ENCODE measurements at regions not wholly inside any gene's neighbourhood (a gene's known extent, or its start where the extent isn't known, plus 50 kb on each side); places are given as distances from the start of the nearest gene placed in this dataset.

GRCh38 chr2:42862669-42863185 lies 70.3 kb upstream of the HAAO start:
- Histone ChIP-seq H2AFZ (ENCODE audit: low read length) (no peak overlapping the region), H2BK15ac (ENCODE audit: low read length) (peak overlapping the region; percentile 2), H3K9me3 (replicated peaks in 1 of 2; ENCODE audit: control insufficient read depth in 2 of 2, insufficient read depth in 1 of 2, low read depth in 1 of 2, low read length in 2 of 2) (peaks cover 0 to 3% of the 10 kb centered on the region in 2 donors), H2BK5ac (ENCODE audit: low read length) (no peak overlapping the region), H3K18ac (ENCODE audit: low read length) (peak overlapping the region; percentile 16), H3K14ac (ENCODE audit: low read length) (no peak overlapping the region), H3K4me2 (ENCODE audit: insufficient read depth, low read length, poor library complexity, severe bottlenecking) (no peak overlapping the region), H3K4me1 (ENCODE audit: control insufficient read depth in 2 of 2, insufficient read depth in 1 of 2, low read depth in 1 of 2, low read length in 2 of 2) (no peaks in the 10 kb centered on the region), H3K27me3 (ENCODE audit: control insufficient read depth in 3 of 3, insufficient read depth in 3 of 3, low read depth in 1 of 3, low read length in 3 of 3) (no peaks in the 10 kb centered on the region), H3K79me1 (ENCODE audit: low read depth, low read length) (no peaks in the 10 kb centered on the region), H2AK5ac (ENCODE audit: low read depth, low read length) (no peak overlapping the region), H3K4ac (ENCODE audit: low read length) (no peak overlapping the region), H2BK120ac (ENCODE audit: low read depth, low read length) (no peak overlapping the region), H4K91ac (ENCODE audit: low read depth, low read length, poor library complexity) (no peak overlapping the region), H3K9ac (ENCODE audit: low read depth, low read length, poor library complexity) (no peak overlapping the region), H3K36me3 (replicated peaks in 1 of 2; ENCODE audit: control insufficient read depth in 2 of 2, insufficient read depth in 2 of 2, low read length in 2 of 2) (no peaks in the 10 kb centered on the region), H3K4me3 (ENCODE audit: low read length in 2 of 2) (no peak overlapping the region), H2BK12ac (ENCODE audit: low read length) (no peak overlapping the region), H3K27ac (replicated peaks; ENCODE audit: low read length) (no peak overlapping the region), H3K23ac (ENCODE audit: low read depth, low read length, poor library complexity) (no peak overlapping the region), H4K8ac (ENCODE audit: low read depth, low read length) (no peak overlapping the region)
- no CpG with 5 or more reads among the region's 12 CpGs for WGBS, 2 donors (ENCODE audit: extremely low coverage in 2 of 2, insufficient read length in 2 of 2, insufficient replicate concordance in 1 of 2)
- no peak for DNase-seq (ENCODE audit: low spot score)

DNA sequence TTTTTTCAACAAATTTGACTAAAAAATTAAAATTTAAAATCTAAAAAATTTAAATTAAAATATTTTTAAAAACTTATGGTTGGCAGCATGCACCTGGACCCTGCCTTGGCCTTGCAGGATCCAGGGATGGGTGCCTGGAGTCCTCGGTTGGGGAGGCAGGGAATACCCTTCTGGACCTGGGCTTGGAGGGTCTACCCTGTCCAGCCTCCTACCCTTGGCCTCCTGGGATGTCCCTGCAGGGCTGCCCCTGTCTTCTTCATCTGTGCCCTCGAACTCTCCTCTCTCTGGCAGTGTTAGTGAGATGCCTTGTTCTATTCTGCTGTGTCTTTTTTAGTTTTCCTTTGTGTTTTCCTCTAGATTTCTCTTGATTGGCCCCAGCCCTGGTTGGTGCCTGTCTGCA lies 68.9 kb upstream of the HAAO start:
- DNase-seq (ENCODE audit: low spot score) = no peak
- Histone ChIP-seq H2BK15ac (ENCODE audit: low read length) (peak overlapping the region; percentile 23), H3K18ac (ENCODE audit: low read length) (no peak overlapping the region), H4K8ac (ENCODE audit: low read depth, low read length) (no peak overlapping the region), H2BK5ac (ENCODE audit: low read length) (peak overlapping the region; percentile 16), H3K14ac (ENCODE audit: low read length) (no peak overlapping the region), H2AFZ (ENCODE audit: low read length) (no peak overlapping the region), H2BK12ac (ENCODE audit: low read length) (peak overlapping the region; percentile 1), H2AK5ac (ENCODE audit: low read depth, low read length) (peak overlapping the region; percentile 45), H3K9me3 (replicated peaks in 1 of 2; ENCODE audit: control insufficient read depth in 2 of 2, insufficient read depth in 1 of 2, low read depth in 1 of 2, low read length in 2 of 2) (peaks cover 0 to 2% of the 10 kb centered on the region in 2 donors), H3K79me1 (ENCODE audit: low read depth, low read length) (no peaks in the 10 kb centered on the region), H3K4me1 (ENCODE audit: control insufficient read depth in 2 of 2, insufficient read depth in 1 of 2, low read depth in 1 of 2, low read length in 2 of 2) (no peaks in the 10 kb centered on the region), H3K36me3 (replicated peaks in 1 of 2; ENCODE audit: control insufficient read depth in 2 of 2, insufficient read depth in 2 of 2, low read length in 2 of 2) (no peaks in the 10 kb centered on the region), H3K27ac (replicated peaks; ENCODE audit: low read length) (no peak overlapping the region), H4K91ac (ENCODE audit: low read depth, low read length, poor library complexity) (no peak overlapping the region), H3K9ac (ENCODE audit: low read depth, low read length, poor library complexity) (no peak overlapping the region), H3K4me2 (ENCODE audit: insufficient read depth, low read length, poor library complexity, severe bottlenecking) (no peak overlapping the region), H3K4me3 (ENCODE audit: low read length in 2 of 2) (no peak overlapping the region), H2BK120ac (ENCODE audit: low read depth, low read length) (no peak overlapping the region), H3K27me3 (ENCODE audit: control insufficient read depth in 3 of 3, insufficient read depth in 3 of 3, low read depth in 1 of 3, low read length in 3 of 3) (no peaks in the 10 kb centered on the region), H3K23ac (ENCODE audit: low read depth, low read length, poor library complexity) (no peak overlapping the region), H3K4ac (ENCODE audit: low read length) (no peak overlapping the region)
- WGBS, 2 donors (ENCODE audit: extremely low coverage in 2 of 2, insufficient read length in 2 of 2, insufficient replicate concordance in 1 of 2) = no CpG with 5 or more reads among the region's 2 CpGs

- no peak overlapping the region for H2AFZ ChIP-seq (ENCODE audit: low read length)
- H3K14ac ChIP-seq (ENCODE audit: low read length) = no peak overlapping the region
- H2BK15ac ChIP-seq (ENCODE audit: low read length) = no peak overlapping the region
- H3K23ac ChIP-seq (ENCODE audit: low read depth, low read length, poor library complexity) = no peak overlapping the region
- H3K27me3 ChIP-seq (ENCODE audit: control insufficient read depth in 3 of 3, insufficient read depth in 3 of 3, low read depth in 1 of 3, low read length in 3 of 3) = no peaks in the 10 kb centered on the region
- no peak overlapping the region for H2BK5ac ChIP-seq (ENCODE audit: low read length)
- H3K4me3 ChIP-seq (ENCODE audit: low read length in 2 of 2) = no peak overlapping the region
- no peak overlapping the region for H2AK5ac ChIP-seq (ENCODE audit: low read depth, low read length)
- H3K9me3 ChIP-seq (replicated peaks in 1 of 2; ENCODE audit: control insufficient read depth in 2 of 2, insufficient read depth in 1 of 2, low read depth in 1 of 2, low read length in 2 of 2) = peaks cover 0 to 2% of the 10 kb centered on the region in 2 donors
- H4K91ac ChIP-seq (ENCODE audit: low read depth, low read length, poor library complexity) = no peak overlapping the region
- H3K4me1 ChIP-seq (ENCODE audit: control insufficient read depth in 2 of 2, insufficient read depth in 1 of 2, low read depth in 1 of 2, low read length in 2 of 2) = no peaks in the 10 kb centered on the region
- no peak overlapping the region for H3K9ac ChIP-seq (ENCODE audit: low read depth, low read length, poor library complexity)
- H2BK120ac ChIP-seq (ENCODE audit: low read depth, low read length) = no peak overlapping the region
- H2BK12ac ChIP-seq (ENCODE audit: low read length) = no peak overlapping the region
- no peak for DNase-seq (ENCODE audit: low spot score)
- no CpG with 5 or more reads among the region's 5 CpGs for WGBS, 2 donors (ENCODE audit: extremely low coverage in 2 of 2, insufficient read length in 2 of 2, insufficient replicate concordance in 1 of 2)
- no peak overlapping the region for H3K27ac ChIP-seq (replicated peaks; ENCODE audit: low read length)
- no peak overlapping the region for H4K8ac ChIP-seq (ENCODE audit: low read depth, low read length)
- no peaks in the 10 kb centered on the region for H3K79me1 ChIP-seq (ENCODE audit: low read depth, low read length)
- no peak overlapping the region for H3K4me2 ChIP-seq (ENCODE audit: insufficient read depth, low read length, poor library complexity, severe bottlenecking)
- no peak overlapping the region for H3K18ac ChIP-seq (ENCODE audit: low read length)
- H3K36me3 ChIP-seq (replicated peaks in 1 of 2; ENCODE audit: control insufficient read depth in 2 of 2, insufficient read depth in 2 of 2, low read length in 2 of 2) = no peaks in the 10 kb centered on the region
- H3K4ac ChIP-seq (ENCODE audit: low read length) = no peak overlapping the region
Measured at GRCh38 chr2:42860319-42861094, 68.1 kb upstream of the HAAO start.

GRCh38 chr2:42859791-42860190 lies 67.4 kb upstream of the HAAO start:
- Histone ChIP-seq H3K9ac (ENCODE audit: low read depth, low read length, poor library complexity) (no peak overlapping the region), H2BK15ac (ENCODE audit: low read length) (no peak overlapping the region), H3K4me3 (ENCODE audit: low read length in 2 of 2) (no peak overlapping the region), H3K9me3 (replicated peaks in 1 of 2; ENCODE audit: control insufficient read depth in 2 of 2, insufficient read depth in 1 of 2, low read depth in 1 of 2, low read length in 2 of 2) (no peaks in the 10 kb centered on the region), H2BK12ac (ENCODE audit: low read length) (no peak overlapping the region), H3K4ac (ENCODE audit: low read length) (no peak overlapping the region), H3K18ac (ENCODE audit: low read length) (no peak overlapping the region), H2AFZ (ENCODE audit: low read length) (no peak overlapping the region), H3K14ac (ENCODE audit: low read length) (no peak overlapping the region), H3K4me1 (ENCODE audit: control insufficient read depth in 2 of 2, insufficient read depth in 1 of 2, low read depth in 1 of 2, low read length in 2 of 2) (no peaks in the 10 kb centered on the region), H2AK5ac (ENCODE audit: low read depth, low read length) (no peak overlapping the region), H2BK5ac (ENCODE audit: low read length) (no peak overlapping the region), H3K4me2 (ENCODE audit: insufficient read depth, low read length, poor library complexity, severe bottlenecking) (no peak overlapping the region), H3K23ac (ENCODE audit: low read depth, low read length, poor library complexity) (no peak overlapping the region), H4K91ac (ENCODE audit: low read depth, low read length, poor library complexity) (no peak overlapping the region), H2BK120ac (ENCODE audit: low read depth, low read length) (no peak overlapping the region), H4K8ac (ENCODE audit: low read depth, low read length) (no peak overlapping the region), H3K27ac (replicated peaks; ENCODE audit: low read length) (no peak overlapping the region), H3K36me3 (replicated peaks in 1 of 2; ENCODE audit: control insufficient read depth in 2 of 2, insufficient read depth in 2 of 2, low read length in 2 of 2) (no peaks in the 10 kb centered on the region), H3K27me3 (ENCODE audit: control insufficient read depth in 3 of 3, insufficient read depth in 3 of 3, low read depth in 1 of 3, low read length in 3 of 3) (no peaks in the 10 kb centered on the region), H3K79me1 (ENCODE audit: low read depth, low read length) (no peaks in the 10 kb centered on the region)
- WGBS, 2 donors (ENCODE audit: extremely low coverage in 2 of 2, insufficient read length in 2 of 2, insufficient replicate concordance in 1 of 2) = no CpG with 5 or more reads among the region's 4 CpGs
- no peak for DNase-seq (ENCODE audit: low spot score)

Data from neuronal stem cell (in vitro differentiated cells).